Ovary (tissue), 7 donors: ENCODE measurements at regions not wholly inside any gene's neighbourhood (a gene's known extent, or its start where the extent isn't known, plus 50 kb on each side); places are given as distances from the start of the nearest gene placed in this dataset.

ENCODE experiments used
- DNase-seq, 5 donors: peaks; one replicate each; pipeline ENCODE4 v3.0.0-alpha.2; 2019 to 2020
- H3K27ac ChIP-seq, 2 donors: fragments of 200-600 bp; one replicate each; pipeline versions ENCODE4 v1.5.1 to v1.8.0; 2019 to 2022
- H3K27me3 ChIP-seq: fragments of 200-600 bp; one replicate; pipeline ENCODE4 v1.8.0; 2022
- H3K36me3 ChIP-seq: fragments of 200-600 bp; sonication (generic); one replicate; pipeline ENCODE4 v1.5.1; 2019
- H3K4me1 ChIP-seq: one replicate; pipeline ENCODE4 v1.8.1; 2013; ENCODE audit warnings: mild to moderate bottlenecking, moderate library complexity; ENCODE audit not compliant: insufficient read depth
- H3K4me3 ChIP-seq: fragments of 200-600 bp; sonication (generic); one replicate; pipeline ENCODE4 v1.5.1; 2017
- H3K9me3 ChIP-seq, 2 donors: fragments of 200-600 bp in 1 of 2; sonication (generic) in 1 of 2; one replicate each; pipeline versions ENCODE4 v1.5.1 to v1.8.1; 2013 to 2019; ENCODE audit warnings: mild to moderate bottlenecking in 1 of 2, moderate library complexity in 1 of 2
- CTCF ChIP-seq, 3 donors: fragments of 450-650 bp in 2 of 3; fragments of 200-600 bp in 1 of 3; IDR thresholded peaks; one replicate each; pipeline versions ENCODE4 v1.5.1 to v1.8.0; 2016 to 2022; ENCODE audit warnings: antibody characterized with exemption in 3 of 3, mild to moderate bottlenecking in 1 of 3
- EP300 ChIP-seq: sonication (generic); formaldehyde crosslinking; IDR thresholded peaks from one replicate; pipeline ENCODE4 v1.6.1; 2017; ENCODE audit warnings: antibody characterized with exemption
- POLR2A ChIP-seq: fragments of 450-650 bp; IDR thresholded peaks from one replicate; pipeline ENCODE4 v1.6.1; 2017; ENCODE audit warnings: antibody characterized with exemption, mild to moderate bottlenecking, moderate library complexity
- WGBS, 3 donors: extraction: QIAGEN DNeasy Blood & Tissue Kit in 1 of 3; methylation state at CpG; one replicate each; pipeline versions ENCODE4 v1.1.5 to v1.1.7; 2013 to 2017; 5-methylcytosine and 5-hydroxymethylcytosine counted together
- intact Hi-C, 4 donors: fragments of 100-400 bp; cut with DNase I; formaldehyde crosslinking; loops; one replicate each; pipeline versions ENCODE4 v1.11.0 to v1.15.1; 2022 to 2023
- donor health status: DM: no; HTN: no; CAD: no; lungs with moderate emphysema.
- donor health status: DM: no; HTN: no; CAD: no.
- donor health status: Bipolar disorder and iron deficiency.
- donor health status: DM: no; HTN: no; CAD: no.
- donor health status: DM: yes; HTN: yes; CAD: no.

DNA sequence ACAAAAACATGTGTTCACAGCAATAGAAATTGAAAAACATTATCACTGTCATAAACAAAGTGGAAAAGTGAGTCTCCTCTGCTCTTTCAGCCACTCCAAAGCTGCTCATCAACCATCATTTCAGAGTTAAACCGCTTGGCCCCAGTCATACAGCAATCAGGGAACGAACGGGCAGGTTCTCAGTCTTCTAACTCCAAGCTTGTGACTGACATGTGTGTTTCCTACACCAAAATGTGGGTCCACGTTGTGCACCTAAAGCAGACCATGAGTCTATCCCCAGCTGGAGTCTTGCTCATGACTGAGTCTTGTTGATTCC lies 582.6 kb upstream of the ID2 start:
- Histone ChIP-seq H3K27me3 (no peaks in the 10 kb centered on the region), H3K36me3 (no peaks in the 10 kb centered on the region), H3K4me1 (peaks cover 5% of the 10 kb centered on the region), H3K9me3 (no peaks in the 10 kb centered on the region), H3K27ac (no peak overlapping the region), H3K4me3 (no peak overlapping the region)
- TF ChIP-seq POLR2A = no peak
- WGBS, 3 donors = 86 to 97% (median 93%) methylated on average over 4 of the region's 4 CpGs
- no peak for DNase-seq
- intact Hi-C loops = no loop called here

DNA sequence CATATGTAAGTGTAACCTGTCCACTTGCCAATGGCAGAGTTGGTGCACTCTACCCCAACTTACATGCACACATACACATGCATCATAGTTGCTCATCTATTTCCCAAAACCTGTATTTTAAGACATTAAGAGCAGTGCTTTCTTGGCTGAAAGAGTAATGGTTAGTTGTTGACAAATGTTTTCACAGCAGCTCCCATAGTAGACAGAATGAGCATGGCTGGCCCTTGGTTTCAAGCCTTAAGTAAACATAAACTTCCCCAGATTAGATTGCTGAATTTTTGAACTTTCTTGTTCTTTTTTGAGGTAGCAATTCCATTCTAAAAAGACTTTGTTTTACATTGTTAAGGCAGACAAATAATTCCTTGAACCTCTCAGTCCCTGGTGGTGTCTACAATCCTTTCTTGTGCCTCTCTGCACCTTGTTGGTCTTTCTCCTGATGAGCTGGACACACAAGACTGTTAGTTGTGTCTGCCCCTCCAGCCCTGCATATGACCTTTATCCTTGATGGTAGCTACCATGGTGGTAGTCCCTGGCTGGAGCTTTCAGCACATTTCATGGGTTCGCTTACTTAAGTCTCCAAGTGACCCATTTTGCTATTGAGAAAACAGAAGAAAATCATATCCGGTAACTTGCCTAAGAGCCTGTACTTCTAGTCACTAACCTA lies 580.1 kb upstream of the ID2 start:
- no peaks in the 10 kb centered on the region for H3K9me3 ChIP-seq
- WGBS, 3 donors = 91 to 97% (median 97%) methylated on average over 2 of the region's 2 CpGs
- H3K4me3 ChIP-seq = no peak overlapping the region
- H3K27me3 ChIP-seq = no peaks in the 10 kb centered on the region
- TF ChIP-seq POLR2A = no peak
- TF ChIP-seq EP300 = no peak
- no peak for TF ChIP-seq CTCF (IDR thresholded peaks at IDR 0.05)
- no peak for DNase-seq
- intact Hi-C loops = no loop called here
- H3K36me3 ChIP-seq = no peaks in the 10 kb centered on the region
- peaks cover 10% of the 10 kb centered on the region for H3K4me1 ChIP-seq
- no peak overlapping the region for H3K27ac ChIP-seq

GRCh38 chr2:8102470-8102869 lies 579.4 kb upstream of the ID2 start:
- Histone ChIP-seq H3K4me1 (peaks cover 10% of the 10 kb centered on the region), H3K27me3 (no peaks in the 10 kb centered on the region), H3K4me3 (no peak overlapping the region), H3K27ac (no peak overlapping the region), H3K36me3 (no peaks in the 10 kb centered on the region), H3K9me3 (no peaks in the 10 kb centered on the region)
- intact Hi-C loops = no loop called here
- 96 to 98% (median 96%) methylated on average over 4 of the region's 4 CpGs for WGBS, 3 donors
- DNase-seq = no peak
- TF ChIP-seq EP300 (no peak), POLR2A (no peak), CTCF (IDR thresholded peaks at IDR 0.05) (no peak)

- Histone ChIP-seq H3K4me3 (no peak overlapping the region), H3K9me3 (no peaks in the 10 kb centered on the region), H3K4me1 (peaks cover 10% of the 10 kb centered on the region), H3K27ac (no peak overlapping the region), H3K36me3 (no peaks in the 10 kb centered on the region), H3K27me3 (no peaks in the 10 kb centered on the region)
- 35 to 44% (median 36%) methylated on average over 6 of the region's 6 CpGs for WGBS, 3 donors
- DNase-seq = no peak
- intact Hi-C loops = no loop called here
- no peak for TF ChIP-seq EP300
Observed at GRCh38 chr2:8103085-8103708, 578.7 kb upstream of the ID2 start.

DNA sequence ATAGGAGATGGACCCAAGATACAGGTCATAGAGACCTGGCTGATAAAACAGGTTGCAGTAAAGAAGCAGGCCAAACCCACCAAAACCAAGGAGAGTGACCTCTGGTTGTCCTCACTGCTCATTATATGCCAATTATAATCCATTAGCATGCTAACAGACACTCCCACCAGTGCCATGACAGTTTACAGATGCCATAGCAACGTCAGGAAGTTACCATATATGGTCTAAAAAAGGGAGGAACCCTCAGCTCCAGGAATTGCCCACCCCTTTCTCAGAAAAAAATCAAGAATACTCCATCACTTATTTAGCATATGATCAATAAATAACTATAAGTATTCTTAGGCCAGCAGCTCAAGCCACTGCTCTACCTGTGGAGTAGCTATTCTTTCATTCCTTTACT lies 574.7 kb upstream of the ID2 start:
- TF ChIP-seq POLR2A (no peak), EP300 (no peak), CTCF (IDR thresholded peaks at IDR 0.05) (no peak)
- H3K27ac ChIP-seq = no peak overlapping the region
- no peak overlapping the region for H3K4me3 ChIP-seq
- intact Hi-C loops = no loop called here
- DNase-seq = no peak
- 67 to 73% (median 69%) methylated on average over 1 of the region's 1 CpG for WGBS, 3 donors
- no peaks in the 10 kb centered on the region for H3K27me3 ChIP-seq
- H3K36me3 ChIP-seq = no peaks in the 10 kb centered on the region
- H3K9me3 ChIP-seq = no peaks in the 10 kb centered on the region
- peaks cover 10% of the 10 kb centered on the region for H3K4me1 ChIP-seq
